HG02623 (cell line): ENCODE measurements at regions not wholly inside any gene's neighbourhood (a gene's known extent, or its start where the extent isn't known, plus 50 kb on each side); places are given as distances from the start of the nearest gene placed in this dataset.
A peak's percentile ranks its signal among the peaks of the same experiment; 100 is the strongest.
"Not testable (repeated sequence)": the region's sequence is repeated elsewhere in the genome, so short reads cannot be mapped to it uniquely, and the experiment has no call there.

ENCODE experiments used
- ATAC-seq: cut with Tn5 transposase; IDR thresholded peaks from one replicate; pipeline ENCODE4 v1.9.1; 2021; ENCODE audit warnings: moderate library complexity; ENCODE audit not compliant: unreplicated experiment

- ATAC-seq: no peak
Measured at GRCh38 chr3:4897765-4898453, 81.3 kb upstream of the BHLHE40 start.

- ATAC-seq: peak; percentile 97
Measured at GRCh38 chr3:4898454-4899313, 80.6 kb upstream of the BHLHE40 start.

- ATAC-seq: no peak
Measured at GRCh38 chr3:4899710-4900109, 79.5 kb upstream of the BHLHE40 start.

GRCh38 chr3:4900298-4900697 lies 78.9 kb upstream of the BHLHE40 start:
- no peak for ATAC-seq

- ATAC-seq: no peak
Measured at GRCh38 chr3:4904811-4905695, 74.2 kb upstream of the BHLHE40 start.

GRCh38 chr3:4906107-4906621 lies 73.1 kb upstream of the BHLHE40 start:
- ATAC-seq: no peak

- no peak for ATAC-seq
Measured at GRCh38 chr3:4907050-4907449, 72.2 kb upstream of the BHLHE40 start.

GRCh38 chr3:4907643-4908432 lies 71.4 kb upstream of the BHLHE40 start:
- no peak for ATAC-seq

GRCh38 chr3:4908433-4909156 lies 70.6 kb upstream of the BHLHE40 start:
- ATAC-seq: no peak

- ATAC-seq: no peak
Measured at GRCh38 chr3:4914464-4914863, 64.8 kb upstream of the BHLHE40 start.

- not testable (repeated sequence) for ATAC-seq
Measured at GRCh38 chr3:4921589-4921988, 57.6 kb upstream of the BHLHE40 start.

GRCh38 chr3:4926892-4927291 lies 52.3 kb upstream of the BHLHE40 start:
- no peak for ATAC-seq

- no peak for ATAC-seq
Measured at GRCh38 chr3:4928277-4928789, 50.9 kb upstream of the BHLHE40 start.
